Left renal pelvis (tissue), 4 donors: ENCODE measurements at regions not wholly inside any gene's neighbourhood (a gene's known extent, or its start where the extent isn't known, plus 50 kb on each side); places are given as distances from the start of the nearest gene placed in this dataset.

Experiments
- DNase-seq, 4 donors: peaks; one replicate each; pipeline ENCODE4 v3.0.0-alpha.2; 2013; ENCODE audit warnings: low read depth in 4 of 4, low spot score in 3 of 4

GRCh38 chr5:82812575-82812974 is 264.6 kb downstream of the TMEM167A start:
- no peak for DNase-seq

- no peak for DNase-seq
These were observed 265.7 kb downstream of the TMEM167A start for GRCh38 chr5:82811490-82811889.

- no peak for DNase-seq
These were observed 267.6 kb downstream of the TMEM167A start for GRCh38 chr5:82809420-82810143.

- DNase-seq: no peak
These were observed 268.2 kb downstream of the TMEM167A start for GRCh38 chr5:82808960-82809359.

GRCh38 chr5:82807021-82807420 is 270.2 kb downstream of the TMEM167A start:
- DNase-seq: no peak

- no peak for DNase-seq
These were observed 270.7 kb downstream of the TMEM167A start for GRCh38 chr5:82806513-82806912.

GRCh38 chr5:82804155-82804690 is 273.0 kb downstream of the TMEM167A start:
- DNase-seq: no peak

- DNase-seq: no peak
These were observed 274.2 kb downstream of the TMEM167A start for GRCh38 chr5:82802954-82803353.

GRCh38 chr5:82800826-82801225 is 276.4 kb downstream of the TMEM167A start:
- DNase-seq: peak in 1 of 4 donors; percentile 16

GRCh38 chr5:82799361-82800077 is 277.7 kb downstream of the TMEM167A start:
- DNase-seq: no peak

GRCh38 chr5:82798676-82799075 is 278.5 kb downstream of the TMEM167A start:
- no peak for DNase-seq

- no peak for DNase-seq
These were observed 280.4 kb downstream of the TMEM167A start for GRCh38 chr5:82796643-82797416.

- DNase-seq: no peak
These were observed 282.3 kb downstream of the TMEM167A start for GRCh38 chr5:82794876-82795275.

- no peak for DNase-seq
These were observed 283.3 kb downstream of the TMEM167A start for GRCh38 chr5:82793808-82794419.

- no peak for DNase-seq
These were observed 285.1 kb downstream of the TMEM167A start for GRCh38 chr5:82792096-82792495.

GRCh38 chr5:82789095-82789494 is 288.1 kb downstream of the TMEM167A start:
- DNase-seq: no peak

- no peak for DNase-seq
These were observed 290.4 kb downstream of the TMEM167A start for GRCh38 chr5:82786748-82787147.

GRCh38 chr5:82785882-82786509 is 291.2 kb downstream of the TMEM167A start:
- no peak for DNase-seq

- DNase-seq: no peak
These were observed 291.7 kb downstream of the TMEM167A start for GRCh38 chr5:82785456-82785855.

- no peak for DNase-seq
These were observed 292.7 kb downstream of the TMEM167A start for GRCh38 chr5:82784521-82784920.
